Lung (tissue), 11 donors: ENCODE measurements at regions not wholly inside any gene's neighbourhood (a gene's known extent, or its start where the extent isn't known, plus 50 kb on each side); places are given as distances from the start of the nearest gene placed in this dataset.

ENCODE experiments used
- ATAC-seq: fragments of 200-7000 bp; cut with Tn5 transposase; one replicate; pipeline ENCODE4 v1.9.1; 2020; ENCODE audit warnings: moderate number of reproducible peaks; ENCODE audit not compliant: insufficient read depth, low FRiP score
- DNase-seq, 3 donors: peaks; one replicate each; pipeline ENCODE4 v3.0.0-alpha.2; 2013 to 2017
- H3K27ac ChIP-seq, 2 donors: one replicate each; pipeline ENCODE4 v1.5.1; 2013; ENCODE audit warnings: mild to moderate bottlenecking in 2 of 2, moderate library complexity in 2 of 2, control low read depth in 1 of 2, inconsistent platforms in 1 of 2, low read depth in 1 of 2, low read length in 1 of 2
- H3K27me3 ChIP-seq, 3 donors: one replicate each; pipeline ENCODE4 v1.5.1; 2013; ENCODE audit warnings: low read length in 2 of 3; ENCODE audit not compliant: control insufficient read depth in 3 of 3, insufficient read depth in 3 of 3
- H3K36me3 ChIP-seq, 4 donors: one replicate each; pipeline ENCODE4 v1.5.1; 2013; ENCODE audit warnings: low read length in 4 of 4, mild to moderate bottlenecking in 1 of 4, moderate library complexity in 1 of 4; ENCODE audit not compliant: control insufficient read depth in 4 of 4, insufficient read depth in 4 of 4
- H3K4me1 ChIP-seq, 5 donors: one replicate each; pipeline ENCODE4 v1.5.1; 2013; ENCODE audit warnings: low read length in 5 of 5, mild to moderate bottlenecking in 2 of 5, moderate library complexity in 1 of 5; ENCODE audit not compliant: control insufficient read depth in 5 of 5, insufficient read depth in 5 of 5
- H3K4me3 ChIP-seq: one replicate; pipeline ENCODE4 v1.5.1; 2013; ENCODE audit warnings: mild to moderate bottlenecking, control low read depth, moderate library complexity
- H3K9ac ChIP-seq, 2 donors: one replicate each; pipeline ENCODE4 v1.5.1; 2013; ENCODE audit warnings: low read length in 2 of 2, control low read depth in 1 of 2; ENCODE audit not compliant: insufficient read depth in 1 of 2
- H3K9me3 ChIP-seq, 4 donors: one replicate each; pipeline ENCODE4 v1.5.1; 2013; ENCODE audit warnings: low read length in 3 of 4, mild to moderate bottlenecking in 1 of 4, moderate library complexity in 1 of 4; ENCODE audit not compliant: control insufficient read depth in 4 of 4, insufficient read depth in 3 of 4
- CTCF ChIP-seq: IDR thresholded peaks from 2 replicates; pipeline ENCODE4 v1.5.1; 2012; ENCODE audit warnings: mild to moderate bottlenecking; ENCODE audit errors: control extremely low read depth, extremely low read depth
- WGBS, 2 donors: extraction: QIAGEN DNeasy Blood & Tissue Kit; methylation state at CpG; one replicate each; pipeline ENCODE4 v1.1.7; 2013; 5-methylcytosine and 5-hydroxymethylcytosine counted together
- donor health status: control.
- donor health status: control.
- donor health status: Bipolar disorder and iron deficiency.
- donor health status: healthy.
- donor health status: DM: yes; HTN: yes; CAD: no.

- DNase-seq (no peak), ATAC-seq (no peak)
- H3K4me3 ChIP-seq, result no peak overlapping the region
- H3K4me1 ChIP-seq, result peaks cover 0 to 49% (median 0%) of the 10 kb centered on the region in 5 donors
- no peaks in the 10 kb centered on the region for H3K36me3 ChIP-seq
- no peaks in the 10 kb centered on the region for H3K9me3 ChIP-seq
- H3K27me3 ChIP-seq, result no peaks in the 10 kb centered on the region
- 39 to 52% methylated on average over 1 of the region's 1 CpG for WGBS, 2 donors
- no peak overlapping the region for H3K27ac ChIP-seq
- TF ChIP-seq CTCF, result no peak
- no peak overlapping the region for H3K9ac ChIP-seq
Observed at GRCh38 chr3:148206446-148206845, 491.3 kb upstream of the AGTR1 start.

GRCh38 chr3:148208975-148209374, 488.7 kb upstream of the AGTR1 start:
- Histone ChIP-seq H3K9ac (no peak overlapping the region), H3K4me1 (peaks cover 0 to 30% (median 0%) of the 10 kb centered on the region in 5 donors), H3K36me3 (no peaks in the 10 kb centered on the region), H3K9me3 (no peaks in the 10 kb centered on the region), H3K27me3 (no peaks in the 10 kb centered on the region), H3K4me3 (no peak overlapping the region), H3K27ac (no peak overlapping the region)
- ATAC-seq, result no peak
- no peak for DNase-seq
- no peak for TF ChIP-seq CTCF

DNA sequence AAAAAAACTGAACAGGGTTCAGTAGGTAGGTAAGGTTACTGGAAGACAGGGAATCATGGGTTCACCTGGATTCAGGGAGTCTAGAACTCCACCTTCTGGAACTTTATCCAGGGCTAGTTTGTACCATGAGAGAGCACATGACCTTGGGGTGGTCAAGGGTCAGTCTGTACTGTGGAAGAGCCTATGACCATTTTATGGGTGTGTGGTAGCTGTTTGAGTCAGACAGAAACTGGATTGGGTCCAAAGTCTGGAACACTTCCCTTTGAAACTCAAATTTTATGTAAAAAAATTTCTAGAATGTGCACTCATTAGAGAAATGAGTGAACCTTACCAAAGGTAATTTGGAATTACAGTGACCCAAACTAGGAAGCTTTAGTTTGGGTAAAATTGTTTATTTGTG, 486.0 kb upstream of the AGTR1 start:
- TF ChIP-seq CTCF, result no peak
- Histone ChIP-seq H3K4me1 (peaks cover 0 to 5% (median 0%) of the 10 kb centered on the region in 5 donors), H3K36me3 (no peaks in the 10 kb centered on the region), H3K27me3 (no peaks in the 10 kb centered on the region), H3K9me3 (no peaks in the 10 kb centered on the region), H3K9ac (no peak overlapping the region), H3K4me3 (no peak overlapping the region), H3K27ac (no peak overlapping the region)
- ATAC-seq, result no peak
- DNase-seq, result no peak

DNA sequence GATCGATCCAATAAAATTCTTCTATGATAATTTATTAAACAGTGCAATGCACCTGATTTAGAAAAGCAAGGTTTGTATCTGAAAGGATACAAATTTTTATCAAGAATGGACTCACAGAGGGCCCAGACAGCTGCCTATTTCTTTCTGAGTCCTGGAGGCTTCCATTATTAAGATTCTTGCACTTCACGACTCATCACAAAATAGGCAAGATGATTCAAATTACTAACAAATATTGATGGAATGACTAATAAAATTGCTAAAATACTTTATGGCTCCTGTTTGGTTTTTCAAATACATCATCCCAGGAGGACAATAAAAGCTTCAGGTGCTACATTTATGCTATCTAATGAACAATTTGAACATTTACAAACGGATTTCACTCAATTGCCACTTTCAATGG, 483.0 kb upstream of the AGTR1 start:
- no peak for TF ChIP-seq CTCF
- 84 to 85% methylated on average over 3 of the region's 3 CpGs for WGBS, 2 donors
- Histone ChIP-seq H3K9ac (no peak overlapping the region), H3K9me3 (no peaks in the 10 kb centered on the region), H3K27ac (no peak overlapping the region), H3K36me3 (no peaks in the 10 kb centered on the region), H3K27me3 (no peaks in the 10 kb centered on the region), H3K4me3 (no peak overlapping the region), H3K4me1 (peaks cover 0 to 9% (median 0%) of the 10 kb centered on the region in 5 donors)
- ATAC-seq (no peak), DNase-seq (no peak)
